Neuron (in vitro differentiated cells): ENCODE measurements at regions not wholly inside any gene's neighbourhood (a gene's known extent, or its start where the extent isn't known, plus 50 kb on each side); places are given as distances from the start of the nearest gene placed in this dataset.

Source experiments
- H2AFZ ChIP-seq: one replicate; pipeline ENCODE4 v1.6.1; 2013; ENCODE audit warnings: low read depth, mild to moderate bottlenecking, inconsistent platforms, low read length, moderate library complexity
- H3K27me3 ChIP-seq: one replicate; pipeline ENCODE4 v1.6.1; 2013; ENCODE audit warnings: low read length; ENCODE audit not compliant: insufficient read depth
- H3K36me3 ChIP-seq: one replicate; pipeline ENCODE4 v1.6.1; 2013; ENCODE audit warnings: low read length; ENCODE audit not compliant: insufficient read depth
- H3K4me1 ChIP-seq: one replicate; pipeline ENCODE4 v1.6.1; 2013; ENCODE audit warnings: low read length; ENCODE audit not compliant: insufficient read depth
- H3K4me3 ChIP-seq: 2 replicates; pipeline ENCODE4 v1.5.1; 2013; ENCODE audit warnings: mild to moderate bottlenecking, low read length, moderate library complexity
- H3K9me3 ChIP-seq: one replicate; pipeline ENCODE4 v1.6.1; 2013; ENCODE audit warnings: low read length

DNA sequence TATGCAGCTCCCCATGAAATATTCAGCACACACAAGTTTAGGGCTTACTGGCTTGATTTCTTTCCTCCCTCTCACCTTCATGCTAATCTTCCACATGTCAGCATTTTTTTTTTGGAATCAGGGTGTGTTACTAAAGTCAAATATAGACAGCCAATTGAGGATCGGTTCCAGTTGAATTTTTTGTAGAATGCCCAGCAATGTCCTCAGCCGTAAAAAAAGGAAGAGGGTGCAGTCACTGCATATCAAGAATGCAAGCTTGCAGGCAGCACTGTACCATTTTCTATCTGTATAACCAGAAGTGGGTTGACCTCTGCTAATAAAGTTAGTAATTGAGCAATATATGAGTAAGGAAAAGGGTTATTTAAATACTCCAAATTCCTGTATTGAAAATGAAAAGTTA lies 51.4 kb upstream of the CHMP2B start:
- Histone ChIP-seq H3K36me3 (no peaks in the 10 kb centered on the region), H2AFZ (no peak overlapping the region), H3K27me3 (no peaks in the 10 kb centered on the region), H3K9me3 (no peaks in the 10 kb centered on the region), H3K4me3 (no peak overlapping the region), H3K4me1 (peaks cover 3% of the 10 kb centered on the region)

DNA sequence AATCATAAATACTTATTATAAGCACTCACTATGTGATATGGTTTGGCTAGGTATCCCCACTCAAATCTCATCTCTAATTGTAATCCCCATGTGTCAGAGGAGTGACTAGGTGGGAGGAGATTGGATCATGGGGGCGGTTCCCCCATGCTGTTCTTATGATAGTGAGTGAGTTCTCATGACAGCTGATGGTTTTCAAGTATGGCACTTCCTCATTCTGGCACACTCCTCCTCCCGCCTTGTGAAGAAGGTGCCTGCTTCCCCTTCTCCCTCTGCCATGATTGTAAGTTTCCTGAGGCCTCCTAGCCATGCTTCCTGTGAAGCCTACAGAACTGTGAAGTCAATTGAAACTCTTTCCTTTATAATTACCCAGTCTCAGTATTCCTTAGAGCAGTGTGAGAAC lies 53.3 kb upstream of the CHMP2B start:
- Histone ChIP-seq H3K27me3 (no peaks in the 10 kb centered on the region), H3K9me3 (no peaks in the 10 kb centered on the region), H2AFZ (no peak overlapping the region), H3K4me1 (peaks cover 3% of the 10 kb centered on the region), H3K36me3 (no peaks in the 10 kb centered on the region), H3K4me3 (no peak overlapping the region)

DNA sequence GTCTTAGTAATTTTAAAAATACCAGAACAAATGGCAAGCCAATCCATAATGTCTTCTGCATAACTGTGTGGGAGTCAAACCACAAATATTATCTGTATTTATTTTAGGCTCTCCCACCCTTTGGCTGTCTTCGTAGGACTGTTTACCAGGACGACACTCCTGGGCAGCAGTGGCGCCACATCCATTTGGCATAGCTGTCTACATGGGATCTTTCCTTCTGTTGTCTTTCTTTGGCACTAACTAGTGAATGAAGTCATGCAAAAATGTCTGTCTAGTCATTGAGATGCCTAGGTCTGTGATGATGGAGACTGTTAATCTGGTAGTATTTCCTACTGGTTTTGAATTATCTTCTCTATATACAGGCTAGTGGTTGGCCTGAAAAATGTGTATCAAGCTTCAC lies 54.0 kb upstream of the CHMP2B start:
- Histone ChIP-seq H3K9me3 (no peaks in the 10 kb centered on the region), H2AFZ (no peak overlapping the region), H3K36me3 (no peaks in the 10 kb centered on the region), H3K27me3 (no peaks in the 10 kb centered on the region), H3K4me3 (no peak overlapping the region), H3K4me1 (peaks cover 6% of the 10 kb centered on the region)

DNA sequence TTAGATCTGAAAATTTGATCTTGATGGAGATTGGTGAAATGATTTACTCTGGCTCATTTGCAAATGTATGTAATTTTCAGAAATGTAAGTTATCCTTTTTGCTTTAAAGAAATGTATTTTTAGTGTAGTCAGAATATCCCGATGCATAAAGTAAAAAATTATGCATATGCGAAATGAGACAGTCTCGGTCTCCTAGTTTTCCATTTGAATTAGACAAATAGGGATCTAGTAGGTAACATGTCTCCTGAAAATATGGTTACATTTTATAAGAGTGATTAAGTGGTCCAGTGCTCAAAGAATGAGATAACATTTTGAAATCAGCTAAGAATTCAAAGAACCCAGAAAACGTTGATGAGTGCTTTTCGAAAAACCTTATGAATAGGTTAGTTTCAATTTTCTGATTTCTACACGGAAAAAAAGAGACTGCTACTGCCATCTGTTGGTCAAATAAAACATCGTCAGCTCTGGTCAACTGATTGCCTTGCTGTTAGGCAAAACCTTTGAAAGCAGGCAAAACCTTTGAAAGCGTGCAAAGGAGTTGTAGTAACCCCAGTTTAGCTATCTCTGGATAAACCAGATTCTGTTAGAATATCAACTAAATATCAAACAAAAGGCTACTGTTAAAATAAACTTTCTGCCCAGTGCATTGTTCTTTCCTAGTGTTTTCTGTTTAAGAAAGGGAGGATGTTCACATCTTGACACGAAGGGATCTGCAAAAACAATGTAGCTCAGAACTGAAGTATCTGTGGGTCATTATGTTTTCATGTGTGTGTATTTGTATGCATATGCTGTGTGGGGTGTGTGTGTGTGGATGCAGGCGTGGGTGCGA lies 59.3 kb upstream of the CHMP2B start:
- Histone ChIP-seq H3K36me3 (no peaks in the 10 kb centered on the region), H3K4me1 (peaks cover 4% of the 10 kb centered on the region), H3K27me3 (no peaks in the 10 kb centered on the region), H2AFZ (peak overlapping the region; percentile 58), H3K4me3 (peak overlapping the region; percentile 28), H3K9me3 (no peaks in the 10 kb centered on the region)

DNA sequence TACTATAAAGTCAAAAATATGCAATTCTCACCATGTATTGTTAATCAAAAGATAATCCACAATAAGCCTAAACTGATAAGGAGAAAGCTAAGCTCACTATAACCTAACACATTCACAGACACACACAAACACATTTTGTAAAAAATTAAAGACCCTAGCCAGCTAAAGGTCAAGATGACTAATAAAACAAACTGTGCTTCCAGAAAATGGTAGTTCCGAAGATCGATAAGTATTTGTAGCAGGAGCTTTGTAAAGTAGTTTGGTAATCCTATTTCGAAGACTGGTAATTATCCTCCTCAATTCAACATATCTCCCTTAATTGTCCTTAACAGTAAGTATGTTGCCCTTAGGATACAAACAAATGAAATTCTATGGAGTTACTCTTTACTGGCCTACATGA lies 62.9 kb upstream of the CHMP2B start:
- Histone ChIP-seq H3K36me3 (no peaks in the 10 kb centered on the region), H3K4me3 (no peak overlapping the region), H3K4me1 (peaks cover 20% of the 10 kb centered on the region), H2AFZ (no peak overlapping the region), H3K27me3 (no peaks in the 10 kb centered on the region), H3K9me3 (no peaks in the 10 kb centered on the region)

DNA sequence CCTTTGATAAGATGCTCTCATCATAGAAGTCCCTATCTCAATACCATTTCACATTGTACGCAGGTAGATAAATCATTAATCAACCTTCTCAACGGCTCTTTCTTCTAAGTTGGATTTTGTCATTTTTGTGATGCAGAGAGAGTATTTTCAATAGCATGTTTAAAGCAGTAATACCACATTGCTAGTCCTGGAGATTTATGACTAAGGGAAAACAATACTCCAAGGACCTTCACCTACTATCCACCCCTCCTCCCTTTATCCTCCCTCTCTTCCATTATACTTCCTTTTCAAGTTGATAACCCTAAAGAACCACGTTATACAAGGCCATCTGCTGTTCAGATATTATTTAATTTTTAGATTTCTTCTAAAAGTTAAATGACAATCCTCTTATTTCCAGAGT lies 65.3 kb upstream of the CHMP2B start:
- peaks cover 17% of the 10 kb centered on the region for H3K4me1 ChIP-seq
- H3K27me3 ChIP-seq = no peaks in the 10 kb centered on the region
- no peaks in the 10 kb centered on the region for H3K36me3 ChIP-seq
- no peak overlapping the region for H3K4me3 ChIP-seq
- H3K9me3 ChIP-seq = no peaks in the 10 kb centered on the region
- peak overlapping the region; percentile 85 for H2AFZ ChIP-seq

DNA sequence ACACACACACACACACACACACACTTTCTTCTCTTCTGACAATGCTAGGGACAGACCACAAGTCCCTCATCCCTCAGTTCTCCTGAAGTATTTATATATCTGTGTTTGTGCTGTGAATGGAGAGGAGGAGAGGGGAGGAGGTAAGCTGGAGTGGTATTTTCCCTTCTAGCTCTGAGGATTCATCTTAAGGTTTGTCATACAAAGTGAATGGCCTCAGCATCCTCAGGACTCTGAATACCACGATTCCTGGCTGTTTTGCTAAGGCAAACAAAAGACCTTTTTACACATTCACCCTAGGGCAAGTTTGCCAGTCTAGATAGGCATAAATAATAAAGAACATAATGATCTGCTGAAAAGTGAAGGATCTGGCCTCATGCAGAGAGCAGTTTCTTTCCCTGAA lies 65.7 kb upstream of the CHMP2B start:
- Histone ChIP-seq H3K27me3 (no peaks in the 10 kb centered on the region), H3K4me1 (peaks cover 17% of the 10 kb centered on the region), H3K4me3 (peak overlapping the region; percentile 3), H3K36me3 (no peaks in the 10 kb centered on the region), H3K9me3 (no peaks in the 10 kb centered on the region), H2AFZ (peak overlapping the region; percentile 85)

DNA sequence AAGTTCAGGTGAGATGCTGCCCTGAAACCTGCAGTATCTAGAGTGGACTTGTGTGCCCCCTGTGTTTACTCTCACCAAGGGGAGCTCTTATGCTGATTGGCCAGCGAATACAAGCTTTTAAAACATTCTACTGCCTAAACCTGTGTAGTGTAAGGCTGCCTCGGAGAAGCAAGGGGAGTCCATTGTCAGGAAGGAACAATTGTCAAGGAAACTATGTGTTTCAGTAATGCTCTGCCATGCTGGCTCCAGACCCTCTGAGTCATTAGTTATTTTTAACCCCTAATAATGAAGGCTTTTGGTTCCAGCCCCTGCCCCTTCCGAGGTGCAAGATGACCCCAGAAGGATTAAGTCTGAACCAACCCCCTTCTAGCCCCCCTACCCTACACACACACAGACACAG lies 66.1 kb upstream of the CHMP2B start:
- no peaks in the 10 kb centered on the region for H3K36me3 ChIP-seq

DNA sequence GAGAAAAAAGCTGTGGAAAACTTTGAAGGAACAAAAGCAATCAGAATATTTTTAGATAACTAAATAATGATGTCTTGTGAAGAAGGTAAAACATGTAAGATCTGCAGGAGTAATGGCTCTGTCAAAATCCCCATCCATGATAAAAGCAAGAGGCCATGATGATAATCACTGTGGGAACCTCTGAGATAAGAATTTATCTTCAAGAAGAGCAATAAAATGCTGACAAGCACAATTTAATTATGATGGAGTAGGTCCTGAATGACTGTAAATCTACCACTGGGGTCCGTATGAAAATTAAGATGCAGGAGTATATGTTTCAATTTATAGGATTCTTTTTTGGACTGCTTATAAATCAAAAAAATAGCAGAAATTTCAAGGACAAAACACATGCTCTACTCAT lies 68.3 kb upstream of the CHMP2B start:
- Histone ChIP-seq H3K27me3 (no peaks in the 10 kb centered on the region), H3K36me3 (no peaks in the 10 kb centered on the region), H3K4me1 (peaks cover 17% of the 10 kb centered on the region), H3K9me3 (no peaks in the 10 kb centered on the region), H2AFZ (no peak overlapping the region), H3K4me3 (no peak overlapping the region)

More for the DNA sequence above, 66.1 kb upstream of the CHMP2B start:
- H2AFZ ChIP-seq = peak overlapping the region; percentile 85
- peaks cover 17% of the 10 kb centered on the region for H3K4me1 ChIP-seq
- no peaks in the 10 kb centered on the region for H3K27me3 ChIP-seq
- H3K4me3 ChIP-seq = no peak overlapping the region
- no peaks in the 10 kb centered on the region for H3K9me3 ChIP-seq

DNA sequence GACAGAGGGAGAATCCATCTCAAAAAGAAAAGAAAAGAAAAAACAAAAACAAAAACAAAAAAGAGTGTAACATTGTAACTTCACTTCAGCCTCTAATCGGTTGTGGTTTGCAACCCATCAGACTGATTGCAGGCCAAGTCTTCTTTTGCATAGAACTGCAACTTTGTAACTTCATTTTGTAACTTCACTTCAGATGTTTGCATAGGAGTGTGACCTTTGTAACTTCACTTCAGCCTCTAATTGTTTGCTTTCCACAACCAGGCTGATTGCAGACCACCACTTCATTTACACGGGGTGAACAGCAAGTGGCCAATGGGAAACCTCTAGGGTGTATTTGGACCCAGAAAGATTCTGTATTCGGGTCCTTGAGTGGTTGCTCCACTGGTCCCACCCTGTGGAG lies 79.1 kb upstream of the CHMP2B start:
- H3K4me1 ChIP-seq = peaks cover 9% of the 10 kb centered on the region
- H2AFZ ChIP-seq = no peak overlapping the region
- no peaks in the 10 kb centered on the region for H3K36me3 ChIP-seq
- H3K27me3 ChIP-seq = no peaks in the 10 kb centered on the region
- H3K9me3 ChIP-seq = no peaks in the 10 kb centered on the region
- H3K4me3 ChIP-seq = no peak overlapping the region

DNA sequence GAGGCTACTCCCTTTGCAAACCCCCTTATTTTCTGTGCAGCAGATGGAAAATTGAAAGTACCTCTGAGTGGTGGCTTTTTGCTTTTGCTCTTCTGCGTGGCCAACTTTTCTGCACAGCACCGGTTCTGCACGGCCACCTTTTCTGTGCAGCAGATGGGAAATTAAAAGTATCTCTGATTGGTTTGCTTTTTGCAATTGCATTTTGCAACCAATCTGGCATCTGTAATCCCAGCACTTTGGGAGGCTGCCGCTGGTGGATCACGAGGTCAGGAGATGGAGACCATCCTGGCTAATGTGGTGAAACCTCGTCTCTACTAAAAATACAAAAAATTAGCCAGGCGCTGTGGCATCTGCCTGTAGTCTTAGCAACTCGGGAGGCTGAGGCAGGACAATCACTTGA lies 79.5 kb upstream of the CHMP2B start:
- no peaks in the 10 kb centered on the region for H3K9me3 ChIP-seq
- H3K4me1 ChIP-seq = peaks cover 9% of the 10 kb centered on the region
- no peaks in the 10 kb centered on the region for H3K36me3 ChIP-seq
- H3K4me3 ChIP-seq = no peak overlapping the region
- H3K27me3 ChIP-seq = no peaks in the 10 kb centered on the region
- H2AFZ ChIP-seq = no peak overlapping the region

DNA sequence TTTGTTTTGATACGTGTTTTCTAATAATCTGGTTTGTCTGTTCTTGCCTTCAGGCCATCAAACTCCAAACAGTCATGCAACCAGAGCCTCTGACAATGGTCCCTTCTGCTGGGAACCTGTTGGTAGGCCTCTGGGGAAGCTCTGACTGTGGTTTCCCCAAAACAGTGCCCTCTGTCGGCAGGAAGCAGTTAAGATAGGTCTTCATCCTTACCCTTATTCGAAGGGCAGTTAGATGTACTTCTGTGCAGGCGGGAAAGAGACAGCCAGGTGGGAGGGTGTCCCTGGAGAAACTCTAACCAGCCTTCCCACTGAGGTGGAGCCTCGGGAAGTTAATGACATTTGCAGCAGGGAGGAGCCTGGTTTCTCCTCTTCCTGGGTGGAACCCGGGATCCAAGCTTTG lies 81.6 kb upstream of the CHMP2B start:
- H3K9me3 ChIP-seq = peaks cover 8% of the 10 kb centered on the region
- no peak overlapping the region for H2AFZ ChIP-seq
- H3K4me1 ChIP-seq = peaks cover 9% of the 10 kb centered on the region
- H3K27me3 ChIP-seq = no peaks in the 10 kb centered on the region
- H3K4me3 ChIP-seq = no peak overlapping the region
- no peaks in the 10 kb centered on the region for H3K36me3 ChIP-seq

DNA sequence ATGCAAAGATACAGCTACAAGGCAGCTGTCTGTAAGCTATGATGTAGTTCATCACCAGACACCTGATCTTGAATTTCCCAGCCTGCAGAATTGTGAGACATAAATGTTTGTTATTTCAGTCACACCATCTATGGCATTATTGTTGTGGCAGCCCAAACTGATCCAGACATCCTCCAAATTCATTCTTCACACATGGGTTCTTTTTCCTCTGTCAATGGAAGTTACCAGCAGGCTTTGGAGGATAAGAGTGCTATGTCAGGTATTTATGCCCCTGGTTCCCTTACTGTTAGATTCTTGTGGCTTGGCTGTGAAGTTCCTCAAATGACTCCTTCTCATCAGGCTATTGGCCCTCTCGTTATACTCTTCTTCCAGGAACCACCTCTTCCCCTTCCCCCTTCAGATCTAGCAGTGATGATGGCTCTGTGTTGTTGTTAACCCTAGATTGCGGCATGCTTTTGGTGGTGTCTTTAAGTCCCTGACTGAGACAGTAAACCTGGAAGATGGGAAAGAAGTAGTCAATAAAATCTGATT lies 91.0 kb upstream of the CHMP2B start:
- Histone ChIP-seq H3K9me3 (peaks cover 2% of the 10 kb centered on the region), H3K36me3 (no peaks in the 10 kb centered on the region), H3K4me1 (no peaks in the 10 kb centered on the region), H2AFZ (no peak overlapping the region), H3K4me3 (no peak overlapping the region), H3K27me3 (no peaks in the 10 kb centered on the region)

DNA sequence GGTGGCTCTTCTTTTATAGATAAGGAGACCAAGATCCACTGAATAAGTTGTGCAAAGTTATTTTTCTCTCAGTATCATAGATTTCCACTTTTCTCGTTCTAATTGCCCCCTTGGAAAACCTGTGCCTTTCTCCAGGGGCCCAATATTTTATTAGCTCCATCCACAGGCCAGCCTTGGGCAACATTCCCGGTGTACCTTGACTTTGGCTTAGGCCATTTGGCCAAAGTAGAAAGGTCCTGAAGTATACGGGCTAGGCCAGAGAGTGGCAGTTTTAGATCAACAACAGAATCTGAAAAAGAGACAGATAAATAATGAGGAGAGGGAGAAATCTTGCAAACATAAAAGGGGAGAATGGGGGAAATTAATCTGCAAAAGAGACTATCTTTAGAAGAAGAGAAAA lies 91.7 kb upstream of the CHMP2B start:
- Histone ChIP-seq H3K36me3 (no peaks in the 10 kb centered on the region), H3K27me3 (no peaks in the 10 kb centered on the region), H2AFZ (no peak overlapping the region), H3K4me1 (no peaks in the 10 kb centered on the region), H3K4me3 (no peak overlapping the region), H3K9me3 (no peaks in the 10 kb centered on the region)
